ENCODE measurements at regions not wholly inside any gene's neighbourhood (a gene's known extent, or its start where the extent isn't known, plus 50 kb on each side); places are given as distances from the start of the nearest gene placed in this dataset.

DNA sequence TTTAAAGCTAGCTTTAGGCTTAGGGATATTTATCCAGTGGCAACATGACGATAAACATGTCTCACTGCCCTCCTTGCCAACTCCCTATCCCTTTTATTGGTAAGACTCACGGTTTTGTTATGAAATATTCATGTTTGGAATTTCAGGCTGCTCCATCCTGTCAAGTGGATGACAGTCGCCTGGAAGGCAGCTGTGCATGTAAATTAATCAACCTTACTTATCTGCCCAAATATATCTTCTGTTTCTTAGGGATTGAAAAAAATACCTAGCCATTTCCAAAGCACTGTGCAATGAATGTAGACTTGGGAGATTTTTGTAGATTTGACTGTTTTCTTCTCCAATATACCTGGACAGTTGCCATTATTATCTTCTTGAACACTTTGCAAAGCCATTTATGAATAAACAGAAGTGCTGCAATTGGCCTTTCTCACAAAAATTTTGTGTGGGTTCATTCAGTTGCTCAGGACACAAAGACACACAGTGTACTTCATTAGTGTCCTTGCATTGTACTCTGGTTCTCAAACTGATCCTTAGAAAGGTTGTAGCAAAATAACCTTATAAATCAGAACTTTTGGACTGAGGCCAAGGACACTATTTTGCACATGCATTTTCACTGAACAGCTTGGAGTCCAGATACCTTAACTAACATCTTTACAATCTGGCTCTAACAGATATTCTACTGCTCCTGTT, 889.4 kb upstream of the SEMA6A start:
- FAIRE-seq = no peak

DNA sequence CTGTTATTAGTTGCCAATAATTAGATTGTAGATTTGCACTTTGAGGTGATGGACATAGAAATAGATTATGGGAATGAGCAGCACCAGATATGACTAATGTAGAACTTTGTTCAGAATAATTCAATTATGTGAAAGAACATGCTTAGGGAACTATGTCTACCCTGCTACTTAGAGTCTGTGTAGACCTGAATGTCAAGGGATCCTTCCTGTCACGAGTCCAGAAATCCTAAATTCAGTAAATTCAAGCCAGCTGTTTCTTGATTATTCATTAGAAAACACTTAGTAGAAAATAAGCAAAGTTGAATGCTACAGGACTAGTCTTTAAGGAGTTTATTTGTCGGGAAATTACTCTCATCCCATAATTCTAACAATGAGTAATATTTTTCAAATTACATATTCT, 887.3 kb upstream of the SEMA6A start:
- no peak for FAIRE-seq

DNA sequence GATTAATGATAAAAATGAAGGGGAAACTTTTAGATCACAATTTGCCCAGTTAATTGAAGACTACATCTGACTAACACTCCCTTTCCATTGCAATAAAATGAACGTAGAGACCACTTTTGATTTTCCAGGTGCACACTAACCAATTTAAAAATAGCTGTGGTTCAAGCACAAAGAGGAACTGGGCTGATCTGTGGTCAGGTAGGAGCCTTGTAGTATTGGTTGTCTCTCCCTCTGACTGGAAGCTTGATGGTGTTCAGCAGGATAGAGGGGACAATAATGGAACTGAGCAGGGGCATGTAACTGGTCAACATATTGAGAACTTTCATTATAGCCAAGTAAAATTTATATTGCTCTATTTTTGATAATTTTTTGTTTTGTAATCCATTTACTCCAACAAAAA, 886.8 kb upstream of the SEMA6A start:
- FAIRE-seq = no peak

DNA sequence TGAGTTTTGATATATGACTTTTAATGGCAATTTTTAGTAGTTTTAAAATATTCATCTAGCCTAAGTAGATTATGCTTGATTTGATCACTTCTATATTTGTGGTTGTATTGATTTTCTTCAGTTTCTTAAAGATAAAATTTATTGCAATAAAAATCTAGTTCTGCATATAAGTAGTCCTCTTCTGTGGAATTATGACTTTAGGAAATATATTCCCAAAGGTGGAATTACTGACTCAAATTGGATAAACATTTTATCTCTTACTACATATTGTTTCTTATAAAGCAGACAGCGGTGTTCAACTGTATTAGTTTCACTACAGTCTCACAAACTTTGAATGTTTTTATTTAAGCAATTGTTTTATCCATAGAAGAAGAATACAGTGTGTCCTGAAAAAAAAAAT, 883.0 kb upstream of the SEMA6A start:
- FAIRE-seq = no peak

DNA sequence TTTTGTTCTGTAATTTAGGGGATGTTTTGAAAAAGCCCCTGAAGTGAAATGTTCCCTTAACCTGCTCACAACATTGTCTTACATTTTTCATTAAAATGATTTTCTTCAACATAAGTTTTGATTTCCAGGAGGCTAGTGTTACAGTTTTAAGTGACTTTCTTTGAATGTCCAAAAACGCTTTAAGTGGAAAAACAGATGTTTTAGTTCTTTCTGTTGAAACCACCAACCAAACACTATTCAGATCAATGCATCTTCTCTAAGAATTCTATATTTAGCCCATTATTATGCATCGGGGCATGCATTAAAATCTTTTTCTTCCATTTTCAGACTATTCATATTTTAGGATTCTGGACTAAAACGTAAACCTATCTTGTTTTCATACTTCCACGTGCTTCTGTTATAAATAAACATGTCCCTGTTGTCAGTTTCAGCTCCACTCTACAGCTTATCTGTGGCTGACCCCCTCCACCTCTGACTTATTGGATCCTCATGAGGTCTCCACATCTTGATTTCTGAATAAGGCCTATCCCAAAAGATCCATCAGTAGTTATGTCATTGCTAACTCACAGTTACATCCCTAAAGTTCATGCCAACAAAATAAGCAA, 882.3 kb upstream of the SEMA6A start:
- no peak for FAIRE-seq

DNA sequence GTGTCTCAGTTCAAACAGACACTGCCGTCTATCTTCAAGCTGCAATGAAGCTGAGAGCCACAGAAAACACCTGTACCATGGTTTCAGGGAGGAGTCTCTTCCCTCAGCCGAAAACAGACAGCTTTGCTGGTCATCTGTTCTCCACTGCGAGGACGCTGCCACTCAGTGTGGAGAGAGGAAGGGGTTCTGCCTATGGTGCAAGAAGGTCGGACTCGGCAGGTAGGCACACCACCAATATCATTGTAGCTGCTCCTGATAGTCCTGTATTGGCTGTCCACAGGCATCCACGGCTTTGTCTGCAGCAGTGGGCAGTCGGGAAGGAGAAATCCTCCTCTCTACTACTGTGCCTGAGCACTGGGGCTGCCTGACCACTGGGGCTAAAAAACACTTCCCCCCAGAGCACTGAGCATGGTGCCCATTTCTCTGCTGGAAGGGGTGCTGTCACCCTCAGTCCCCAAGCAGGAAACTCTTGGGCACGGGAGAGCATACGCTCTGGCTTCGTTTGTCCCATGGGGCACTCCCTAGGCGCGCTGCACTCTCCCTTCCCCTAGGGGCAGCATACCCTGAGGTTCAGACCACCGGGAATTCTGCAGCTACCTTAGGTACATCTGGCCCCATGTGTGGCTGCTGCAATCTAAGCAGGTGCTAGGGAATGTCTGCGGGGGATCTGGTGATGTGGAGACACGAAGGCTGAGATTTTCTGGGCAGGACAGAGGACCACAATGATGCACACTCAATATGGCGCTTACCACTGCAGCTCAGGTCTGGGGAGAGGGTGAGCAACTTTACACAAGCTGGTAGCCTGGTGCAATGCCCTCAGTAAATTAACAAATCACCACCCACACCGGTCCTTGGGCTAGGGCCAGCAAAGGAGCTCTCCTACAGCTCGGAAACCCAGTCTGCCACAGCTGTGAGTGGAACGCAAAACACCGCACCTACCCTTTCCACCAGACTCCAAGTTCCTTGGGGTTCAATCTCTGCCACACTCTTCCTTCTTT, 880.9 kb upstream of the SEMA6A start:
- FAIRE-seq = no peak

DNA sequence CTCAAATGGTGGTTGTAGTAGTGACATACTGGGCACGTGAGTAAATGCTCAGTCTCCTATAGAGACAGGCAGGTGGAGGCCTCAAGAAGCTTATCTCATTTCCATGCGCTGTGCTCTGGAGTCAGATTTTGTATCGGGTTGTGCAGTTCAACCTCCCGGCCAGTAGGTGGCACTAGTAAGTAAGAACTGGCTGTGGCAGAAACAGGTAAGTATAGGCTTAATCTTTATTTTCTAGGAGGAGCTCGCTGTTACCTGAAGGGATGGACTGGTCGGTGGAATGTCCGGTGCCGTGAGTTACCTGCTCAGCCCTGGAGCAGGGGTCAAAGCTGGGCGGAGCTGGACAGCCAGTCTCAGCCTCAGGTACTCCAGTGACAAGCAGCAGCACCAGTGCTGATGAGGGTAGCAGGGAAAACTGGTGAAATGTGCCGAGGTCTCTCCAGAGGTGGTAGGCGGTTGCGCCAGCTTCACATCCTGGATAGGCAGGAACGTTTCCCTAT, 880.1 kb upstream of the SEMA6A start:
- no peak for FAIRE-seq

DNA sequence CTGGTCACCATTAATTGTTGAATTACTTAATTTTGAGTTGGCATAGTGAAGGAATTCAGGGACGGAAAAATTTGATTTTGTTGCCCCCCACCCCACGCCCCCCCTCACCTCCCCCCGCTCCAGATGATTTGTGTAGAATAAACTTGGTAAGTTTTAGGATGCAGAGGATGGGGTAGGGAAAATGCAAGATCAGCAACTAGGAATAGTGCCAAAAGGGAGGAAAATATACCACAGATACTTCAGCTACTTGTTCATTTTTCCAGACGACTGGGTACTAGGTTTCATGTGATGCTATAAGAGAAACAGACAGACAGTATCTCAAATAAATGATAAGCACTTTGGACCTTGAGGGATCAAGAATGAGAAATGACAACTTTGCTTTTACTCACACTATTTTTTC, 862.2 kb upstream of the SEMA6A start:
- no peak for FAIRE-seq

DNA sequence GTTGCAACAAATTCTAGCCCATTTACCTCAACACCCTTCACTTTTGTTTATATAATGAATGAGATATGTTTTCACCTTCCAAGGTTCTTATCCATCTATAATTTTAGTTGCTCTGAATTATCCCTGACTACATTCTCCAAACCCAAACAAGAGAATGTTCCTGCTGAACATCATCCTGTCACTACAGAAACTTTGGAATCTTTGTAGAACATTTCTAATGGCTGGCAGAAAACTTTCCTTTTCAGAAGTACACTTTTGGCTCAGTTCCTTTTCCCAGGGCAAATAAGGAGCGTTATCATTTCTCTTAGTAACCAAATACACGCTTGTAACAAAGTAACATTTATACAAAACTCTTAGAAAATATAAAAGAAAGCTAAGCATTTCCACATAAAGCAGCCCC, 860.6 kb upstream of the SEMA6A start:
- FAIRE-seq = no peak

DNA sequence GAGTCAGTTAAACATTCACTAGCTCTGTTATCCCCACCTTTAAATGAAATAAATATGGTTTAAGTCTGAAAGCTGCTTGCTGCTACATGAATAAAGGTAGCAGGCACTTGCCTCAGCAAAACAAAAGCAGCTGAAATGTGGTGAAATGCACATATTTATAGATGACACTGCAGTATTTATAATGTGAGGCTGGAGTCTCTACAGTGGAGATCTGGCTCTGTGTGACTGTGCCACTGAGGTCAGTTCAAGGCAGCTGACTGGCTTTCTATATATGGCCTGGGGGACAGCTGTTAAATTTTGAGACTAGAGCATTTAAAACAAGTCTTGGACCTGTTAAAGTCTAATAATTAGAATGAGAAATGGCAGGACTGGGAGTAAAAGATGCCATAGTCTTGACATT, 859.6 kb upstream of the SEMA6A start:
- FAIRE-seq = no peak

DNA sequence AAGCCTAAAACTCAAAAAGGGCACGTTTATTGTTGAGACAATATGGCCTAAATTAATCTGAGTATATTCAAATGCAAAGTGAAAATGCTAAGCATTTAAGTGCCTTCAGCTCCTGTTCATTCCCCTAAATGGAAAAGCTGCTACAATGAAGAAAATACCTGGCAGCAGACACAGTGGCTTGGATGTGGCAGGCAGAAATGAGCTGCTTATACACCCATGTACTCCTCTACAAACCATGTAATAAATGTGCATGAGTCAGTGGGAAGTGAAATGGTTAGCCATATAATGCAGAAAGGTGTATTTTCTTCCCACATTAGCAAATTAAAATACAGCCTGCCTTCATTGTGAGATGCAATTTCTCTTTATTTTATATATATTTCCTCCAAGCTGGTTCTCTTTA, 859.2 kb upstream of the SEMA6A start:
- no peak for FAIRE-seq

DNA sequence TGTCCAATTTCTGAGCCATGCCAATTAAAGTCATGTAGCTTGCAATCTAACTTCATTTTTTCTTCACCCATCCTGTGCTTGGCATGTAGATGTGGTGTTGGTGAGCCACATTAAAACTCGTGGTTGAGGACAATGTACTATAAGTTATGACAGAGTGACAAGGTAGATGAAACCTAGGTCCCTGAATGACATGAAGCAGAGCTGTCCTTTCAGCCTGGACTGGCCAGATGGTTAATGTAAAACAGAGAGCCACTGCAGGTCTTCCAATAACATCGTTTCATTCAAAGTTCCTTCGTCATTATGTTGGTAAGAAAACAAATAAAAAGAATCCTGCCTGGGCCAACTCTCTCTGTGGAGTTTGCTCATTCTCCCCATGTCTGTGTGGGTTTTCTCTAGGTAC, 856.5 kb upstream of the SEMA6A start:
- no peak for FAIRE-seq

DNA sequence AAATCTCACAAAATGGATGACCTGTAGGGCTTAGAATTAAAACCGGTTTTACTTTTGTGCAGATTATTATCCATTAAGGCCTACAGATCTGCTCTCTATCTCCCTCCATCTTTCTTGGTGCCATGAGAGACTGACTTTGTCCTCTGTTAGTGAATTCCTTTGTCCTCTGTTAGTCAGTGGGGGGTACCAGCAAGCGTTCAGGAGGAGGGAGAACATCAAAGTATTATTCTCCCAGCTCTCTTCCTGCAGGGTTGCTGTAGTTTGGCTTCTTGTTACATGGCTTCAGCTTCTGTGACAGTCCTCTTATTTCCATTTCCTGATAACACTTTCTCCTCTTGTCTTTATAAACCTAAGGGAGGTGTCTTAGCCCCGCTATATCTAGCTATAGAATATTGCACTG, 850.5 kb upstream of the SEMA6A start:
- FAIRE-seq = no peak

DNA sequence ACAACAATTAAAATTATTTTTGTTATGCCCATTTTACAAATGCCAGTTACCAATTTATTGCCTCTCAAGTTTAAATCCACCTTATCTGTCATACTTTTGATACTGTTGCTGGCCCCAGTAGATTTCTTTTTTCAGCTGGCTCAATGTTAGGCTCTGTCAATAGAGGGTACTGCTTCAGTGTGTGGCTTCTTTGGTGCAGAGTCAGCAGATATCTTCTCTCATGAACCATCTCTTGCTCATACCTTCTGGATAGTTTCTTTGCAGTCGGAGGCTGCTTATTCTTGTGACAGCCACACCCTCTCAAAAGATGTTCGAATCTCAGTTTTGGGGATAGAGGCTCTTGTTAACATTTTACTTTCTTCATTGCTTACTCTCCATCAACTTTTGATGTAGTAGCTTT, 849.9 kb upstream of the SEMA6A start:
- FAIRE-seq = no peak

DNA sequence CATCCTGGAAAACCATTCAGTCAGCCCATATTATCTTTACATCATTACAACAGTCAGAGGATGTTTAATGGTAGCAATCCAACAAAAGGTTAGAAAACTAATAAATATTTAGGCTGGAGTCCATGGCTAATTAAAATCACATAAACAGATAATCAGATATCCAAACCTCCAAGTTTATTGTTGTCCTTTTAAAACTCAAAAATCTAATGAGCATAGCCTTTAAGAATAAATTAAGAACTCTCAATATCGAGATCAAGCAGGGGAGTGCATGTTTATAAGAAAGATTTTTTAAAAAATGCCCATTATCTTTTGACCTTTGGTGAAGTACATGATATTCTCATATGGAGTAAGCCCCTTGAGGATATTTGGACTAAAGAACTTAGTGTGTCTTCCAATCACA, 842.9 kb upstream of the SEMA6A start:
- no peak for FAIRE-seq

DNA sequence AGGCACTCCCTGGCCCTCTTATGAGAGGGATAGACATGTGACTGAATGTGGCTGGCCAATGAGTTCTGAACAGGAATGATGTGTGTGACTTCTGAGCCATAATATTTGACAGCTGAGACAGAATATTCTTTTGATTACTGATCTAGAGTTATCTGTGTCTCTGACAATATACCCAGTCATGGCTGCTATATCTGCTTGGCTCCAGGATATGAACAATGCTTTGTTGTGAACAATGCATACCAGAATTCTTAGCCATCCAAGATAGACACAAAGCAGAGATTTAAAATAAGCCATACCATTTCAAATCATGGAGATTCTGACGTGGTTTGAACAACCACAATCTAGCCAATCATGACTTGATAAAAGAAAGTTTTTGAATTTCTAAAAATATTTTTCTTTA, 840.3 kb upstream of the SEMA6A start:
- no peak for FAIRE-seq

DNA sequence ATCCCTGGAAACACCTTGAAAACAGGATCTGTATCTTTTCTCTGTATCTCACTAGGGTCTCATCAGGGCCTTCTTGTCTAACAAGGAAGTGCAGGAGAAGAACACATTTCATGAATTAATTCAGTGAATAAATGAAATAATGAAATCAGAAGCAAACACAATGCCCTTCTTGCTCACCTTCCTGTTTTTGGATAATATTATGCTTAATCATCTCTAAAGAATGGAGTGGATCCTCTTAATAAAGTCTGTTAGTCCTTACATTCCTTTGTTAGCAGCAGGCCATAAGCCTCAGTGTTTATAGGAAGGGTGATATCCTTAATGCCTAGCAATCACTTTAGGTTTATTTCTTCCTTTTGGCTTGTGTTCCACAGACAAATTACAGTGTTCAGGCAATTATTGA, 837.1 kb upstream of the SEMA6A start:
- no peak for FAIRE-seq

DNA sequence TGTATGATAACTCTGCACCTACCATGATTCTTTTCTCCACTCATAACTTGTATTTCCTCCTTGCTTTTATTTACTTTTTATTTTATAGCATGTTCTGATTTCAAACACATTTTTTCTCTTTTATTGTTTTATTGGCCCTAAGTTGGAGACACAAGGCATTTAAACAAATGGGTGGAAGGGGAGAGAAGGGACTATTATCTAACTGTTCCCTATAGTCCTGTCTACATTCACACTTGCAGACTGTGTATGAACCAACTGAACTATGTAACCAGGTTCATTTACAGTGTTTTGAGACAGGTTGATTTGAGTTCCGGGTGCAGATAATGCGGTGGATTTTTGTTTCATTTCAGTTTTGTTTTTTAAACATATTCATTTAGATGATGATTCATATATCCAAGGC, 830.6 kb upstream of the SEMA6A start:
- FAIRE-seq = peak; percentile 95

DNA sequence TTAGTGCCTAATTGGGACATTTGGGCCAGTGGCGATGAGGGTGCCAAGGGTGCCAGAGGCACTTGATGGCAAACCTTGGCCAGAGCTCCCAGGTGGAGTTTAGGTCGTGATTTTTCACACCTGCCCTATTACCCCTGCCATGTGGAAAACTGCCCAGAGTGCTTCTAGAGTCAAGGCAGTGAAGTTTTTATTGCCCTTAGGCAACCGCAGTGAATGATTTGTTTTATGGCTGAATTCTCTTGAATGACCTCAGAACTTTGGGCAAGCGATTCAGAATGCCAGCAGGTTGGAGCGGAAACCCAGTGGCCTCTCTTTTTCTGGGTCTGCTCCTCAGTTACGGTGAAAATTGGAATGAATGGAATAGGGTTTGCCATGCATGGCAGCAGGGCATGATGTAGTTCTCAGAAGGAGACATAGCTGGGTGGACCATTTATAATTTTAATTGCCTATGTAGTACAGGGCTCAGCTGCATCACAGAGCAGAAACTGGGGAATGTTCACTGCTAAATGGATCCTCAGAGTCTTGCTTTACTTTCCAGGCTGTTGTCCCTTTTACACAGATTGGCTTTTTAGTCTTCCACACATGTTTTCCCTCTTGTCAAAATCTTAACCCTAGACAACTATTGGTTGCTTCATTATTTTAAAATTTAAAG, 820.0 kb upstream of the SEMA6A start:
- FAIRE-seq = no peak

DNA sequence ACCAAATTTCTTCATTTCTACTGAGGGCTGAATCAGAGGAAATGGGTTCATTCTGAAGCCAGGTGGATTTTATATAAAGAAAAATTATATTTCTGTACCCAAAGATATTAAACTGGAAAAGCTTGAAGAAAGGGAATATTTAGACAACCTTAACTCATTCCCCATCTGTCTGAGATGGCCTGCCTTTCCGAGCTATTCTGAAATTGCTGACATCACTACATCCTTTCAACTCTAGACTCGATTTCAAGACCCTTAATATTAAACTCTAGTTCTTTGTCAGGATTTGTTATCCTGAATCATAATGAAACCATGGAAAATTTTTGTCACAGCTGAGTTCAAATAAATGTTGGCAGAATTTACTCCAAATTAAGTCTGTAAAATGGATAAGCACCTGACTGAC, 818.5 kb upstream of the SEMA6A start:
- no peak for FAIRE-seq

DNA sequence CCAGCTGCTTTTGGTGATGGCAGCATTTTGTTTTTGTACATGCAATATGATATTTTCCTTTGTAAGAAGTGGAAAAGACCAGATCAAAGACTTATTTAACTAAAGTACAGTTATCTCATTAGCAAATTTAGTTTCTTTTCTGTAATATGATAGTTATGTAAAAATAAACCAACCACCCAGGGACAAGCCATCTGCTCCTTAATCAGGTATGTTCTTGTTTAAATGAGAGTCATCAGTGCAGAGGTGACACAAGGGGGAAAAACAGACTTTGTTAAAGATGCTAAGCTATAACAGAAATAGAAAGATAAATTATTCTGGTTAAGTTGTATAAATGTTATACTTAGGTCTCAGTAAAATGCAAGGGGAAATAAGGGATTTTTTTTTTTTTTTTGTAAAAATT, 805.7 kb upstream of the SEMA6A start:
- FAIRE-seq = no peak

DNA sequence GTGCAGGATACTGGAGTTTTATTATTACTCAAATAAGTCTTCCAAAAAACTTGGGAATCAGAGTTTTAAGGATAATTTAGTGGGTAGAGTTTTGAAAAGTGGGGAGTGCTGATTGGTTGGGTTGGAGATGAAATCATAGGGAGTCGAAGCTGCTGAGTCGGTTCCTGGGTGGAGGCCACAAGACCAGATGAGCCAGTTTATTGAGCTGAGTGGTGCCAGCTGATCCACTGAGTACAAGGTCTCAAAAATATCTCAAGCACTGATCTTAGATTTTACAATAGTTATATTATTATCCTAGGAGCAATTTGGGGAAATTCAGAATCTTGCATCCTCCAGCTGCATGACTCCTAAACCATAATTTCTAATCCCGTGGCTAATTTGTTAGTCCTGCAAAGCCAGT, 804.9 kb upstream of the SEMA6A start:
- FAIRE-seq = no peak

DNA sequence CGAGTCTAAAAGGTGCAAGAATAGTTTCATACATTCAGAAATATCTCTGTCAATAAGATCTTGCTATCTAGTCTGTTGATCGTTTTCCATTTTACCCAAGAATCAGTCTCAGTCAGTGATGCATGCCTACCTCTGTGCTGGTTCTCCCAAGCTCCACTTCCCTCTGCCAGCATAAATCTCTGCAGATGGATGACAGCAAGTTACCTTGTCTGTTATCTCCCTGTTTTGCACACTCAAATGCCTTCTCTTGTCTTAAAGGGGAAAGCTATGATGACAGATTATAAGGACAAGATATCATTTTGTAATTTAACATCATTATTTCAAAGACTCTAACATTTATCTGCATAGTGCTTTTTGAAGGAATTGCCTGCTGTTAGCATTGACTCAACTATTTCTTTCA, 802.1 kb upstream of the SEMA6A start:
- FAIRE-seq = no peak
